GM20000 (cell line): ENCODE measurements at regions not wholly inside any gene's neighbourhood (a gene's known extent, or its start where the extent isn't known, plus 50 kb on each side); places are given as distances from the start of the nearest gene placed in this dataset.

Experiments used
- DNase-seq: peaks from one replicate; pipeline ENCODE4 v3.0.0; 2012; ENCODE audit warnings: low spot score
- TF ChIP-seq, protein P1 (sequence below): IDR thresholded peaks from 2 replicates; pipeline ENCODE4 v1.5.1; 2012; ENCODE audit warnings: mild to moderate bottlenecking, control low read depth; ENCODE audit errors: extremely low read depth, missing control alignments

DNA sequence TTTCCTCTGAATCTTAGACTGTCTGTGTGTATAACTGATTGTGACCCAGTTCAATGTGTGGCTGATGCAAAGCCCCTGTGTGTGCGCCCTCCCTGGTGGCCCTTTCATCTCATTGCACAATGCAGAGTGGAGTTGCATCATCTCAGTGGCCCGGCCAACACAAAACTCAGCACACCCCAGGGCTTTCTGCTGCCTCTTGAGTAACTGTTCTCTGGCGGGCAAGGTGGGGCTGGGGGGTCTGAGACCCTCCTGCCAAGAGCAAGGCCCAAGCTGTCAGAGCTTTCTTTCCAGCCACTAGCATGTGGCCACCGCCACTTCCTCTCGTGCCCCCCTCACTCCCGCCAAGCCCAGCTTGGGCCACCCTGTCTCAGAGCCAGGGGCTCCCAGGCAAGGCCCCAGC lies 80.7 kb upstream of the ALDH1L1 start:
- TF ChIP-seq, protein P1, sequence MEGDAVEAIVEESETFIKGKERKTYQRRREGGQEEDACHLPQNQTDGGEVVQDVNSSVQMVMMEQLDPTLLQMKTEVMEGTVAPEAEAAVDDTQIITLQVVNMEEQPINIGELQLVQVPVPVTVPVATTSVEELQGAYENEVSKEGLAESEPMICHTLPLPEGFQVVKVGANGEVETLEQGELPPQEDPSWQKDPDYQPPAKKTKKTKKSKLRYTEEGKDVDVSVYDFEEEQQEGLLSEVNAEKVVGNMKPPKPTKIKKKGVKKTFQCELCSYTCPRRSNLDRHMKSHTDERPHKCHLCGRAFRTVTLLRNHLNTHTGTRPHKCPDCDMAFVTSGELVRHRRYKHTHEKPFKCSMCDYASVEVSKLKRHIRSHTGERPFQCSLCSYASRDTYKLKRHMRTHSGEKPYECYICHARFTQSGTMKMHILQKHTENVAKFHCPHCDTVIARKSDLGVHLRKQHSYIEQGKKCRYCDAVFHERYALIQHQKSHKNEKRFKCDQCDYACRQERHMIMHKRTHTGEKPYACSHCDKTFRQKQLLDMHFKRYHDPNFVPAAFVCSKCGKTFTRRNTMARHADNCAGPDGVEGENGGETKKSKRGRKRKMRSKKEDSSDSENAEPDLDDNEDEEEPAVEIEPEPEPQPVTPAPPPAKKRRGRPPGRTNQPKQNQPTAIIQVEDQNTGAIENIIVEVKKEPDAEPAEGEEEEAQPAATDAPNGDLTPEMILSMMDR: no peak
- no peak for DNase-seq

DNA sequence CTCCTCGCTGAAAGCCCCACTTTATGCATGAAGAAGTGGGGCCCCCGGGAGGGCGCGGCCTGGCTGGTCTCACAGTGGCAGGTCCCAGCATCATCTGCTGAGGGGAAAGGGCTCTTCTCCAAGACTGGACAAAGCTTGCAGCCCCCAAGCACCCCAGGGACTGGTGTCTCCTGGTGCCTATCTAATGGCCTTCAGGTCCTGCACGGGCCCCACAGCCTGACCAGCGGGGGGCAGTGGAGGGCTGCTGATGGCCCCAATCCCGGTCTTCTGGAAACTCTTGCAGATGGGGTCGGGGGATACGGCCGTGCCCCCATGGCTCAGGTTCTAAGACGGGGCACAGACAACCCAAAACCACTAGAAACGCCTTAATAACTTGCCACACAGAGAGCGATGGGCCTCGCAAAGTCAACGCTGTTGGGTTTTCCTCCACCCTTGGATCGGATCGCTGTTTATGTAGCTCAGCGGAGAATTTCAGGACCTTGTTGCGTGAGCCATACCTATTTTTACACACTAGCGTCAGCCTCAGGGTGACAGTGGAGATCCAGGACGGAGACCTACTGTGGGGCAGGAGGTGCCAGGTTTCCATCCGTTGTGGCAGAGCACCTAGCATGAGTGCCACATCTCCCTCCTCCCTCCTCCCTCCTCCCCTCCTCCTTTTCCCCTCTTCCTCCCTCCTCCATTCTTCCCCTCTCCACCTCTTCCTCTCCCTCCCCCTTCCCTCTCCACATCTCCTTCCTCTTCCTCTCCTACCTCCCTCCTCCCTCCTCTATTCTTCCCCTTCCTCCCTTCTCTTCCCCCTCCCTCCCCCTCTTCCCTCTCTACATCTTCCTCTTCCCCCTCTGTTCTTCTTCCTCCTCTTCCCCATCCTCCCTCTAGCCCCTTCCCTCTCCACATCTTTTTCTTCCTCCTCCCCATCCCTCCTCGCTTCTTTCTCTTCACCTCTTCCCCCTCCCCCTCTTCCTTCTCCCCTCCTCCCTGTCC lies 79.3 kb upstream of the ALDH1L1 start:
- TF ChIP-seq, protein P1: peak; percentile 12
- DNase-seq: no peak

DNA sequence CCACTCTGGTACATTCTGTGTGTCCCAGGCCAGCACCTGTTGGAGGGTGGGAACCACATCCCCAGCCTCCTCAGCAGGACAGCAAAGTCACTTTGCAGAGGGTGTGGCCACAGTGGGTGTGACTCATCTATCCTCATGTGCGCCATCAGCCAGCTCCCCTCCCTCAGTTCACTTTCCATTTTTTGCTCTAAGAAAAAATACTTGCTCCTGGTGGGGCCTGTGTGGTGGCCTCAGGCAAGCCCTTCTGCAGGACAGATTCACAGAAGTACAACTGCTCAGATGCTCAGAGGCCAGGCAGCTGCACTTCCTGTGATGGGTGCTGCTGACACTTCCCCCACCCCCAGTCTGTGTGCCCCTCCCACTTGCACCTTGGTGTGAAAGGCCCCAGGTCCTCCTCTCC lies 78.3 kb upstream of the ALDH1L1 start:
- TF ChIP-seq, protein P1: no peak
- DNase-seq: no peak

GRCh38 chr3:126257984-126258383 lies 77.6 kb upstream of the ALDH1L1 start:
- TF ChIP-seq, protein P1: no peak
- DNase-seq: no peak

- DNase-seq: no peak
- TF ChIP-seq, protein P1: no peak
These were observed 76.8 kb upstream of the ALDH1L1 start for GRCh38 chr3:126257174-126257573.

GRCh38 chr3:126256251-126256650 lies 75.9 kb upstream of the ALDH1L1 start:
- TF ChIP-seq, protein P1: no peak
- no peak for DNase-seq

- DNase-seq: no peak
- TF ChIP-seq, protein P1: no peak
These were observed 72.7 kb upstream of the ALDH1L1 start for GRCh38 chr3:126253072-126253471.
